T1000 (cell line): ENCODE measurements at regions not wholly inside any gene's neighbourhood (a gene's known extent, or its start where the extent isn't known, plus 50 kb on each side); places are given as distances from the start of the nearest gene placed in this dataset.

Source experiments
- DNase-seq: peaks from one replicate; lab custom pipeline; 2025; ENCODE audit warnings: mixed read lengths; lab: John Stamatoyannopoulos, UW

DNA sequence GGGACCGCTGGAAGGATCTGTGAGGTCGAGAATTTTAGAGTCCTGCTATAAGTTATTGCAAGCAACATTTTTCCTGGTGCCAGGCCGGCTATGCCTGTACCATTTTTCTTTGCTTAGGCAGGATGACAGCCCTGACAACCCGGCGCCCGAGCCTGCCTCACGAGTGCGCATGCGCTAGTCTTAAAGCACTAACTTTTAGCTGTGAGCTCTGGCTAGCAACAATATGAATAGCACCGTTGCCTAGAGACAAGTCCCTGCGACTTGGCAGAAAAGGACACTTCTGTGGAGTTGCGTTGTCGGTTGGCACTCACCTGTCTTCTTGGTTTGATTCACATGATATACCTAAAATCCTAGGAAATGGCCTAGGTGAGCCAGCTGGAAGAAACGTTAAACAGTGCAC lies 663.4 kb upstream of the TSPY4 start:
- no peak for DNase-seq

DNA sequence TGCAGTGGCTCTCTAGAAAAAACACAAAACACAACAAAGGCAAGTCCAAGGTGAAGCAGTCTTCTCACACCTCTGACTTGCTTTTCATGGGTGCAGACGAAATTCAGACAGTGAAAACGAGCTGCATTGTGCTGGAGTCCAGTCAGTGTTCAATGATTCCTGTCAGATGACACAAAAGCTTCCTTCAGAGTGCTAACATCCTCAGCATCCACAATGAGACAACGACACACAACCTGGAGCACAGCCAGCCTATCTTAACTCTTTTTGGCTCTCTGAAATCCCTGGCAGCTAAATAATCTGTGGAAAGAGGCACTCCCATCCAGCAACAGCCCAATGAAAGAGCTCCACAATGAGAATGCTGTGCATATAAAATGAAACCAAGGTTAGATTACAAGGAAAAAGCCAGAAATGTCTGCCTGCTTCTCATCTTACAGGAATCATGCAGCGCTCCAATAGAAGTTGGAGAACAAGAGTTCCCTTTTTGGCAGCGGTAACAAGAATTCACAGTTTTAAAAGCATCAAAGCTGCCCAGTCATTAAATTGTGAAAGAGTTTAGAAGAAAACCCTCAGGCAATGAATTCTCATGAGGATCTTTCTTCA lies 659.8 kb upstream of the TSPY4 start:
- no peak for DNase-seq

DNA sequence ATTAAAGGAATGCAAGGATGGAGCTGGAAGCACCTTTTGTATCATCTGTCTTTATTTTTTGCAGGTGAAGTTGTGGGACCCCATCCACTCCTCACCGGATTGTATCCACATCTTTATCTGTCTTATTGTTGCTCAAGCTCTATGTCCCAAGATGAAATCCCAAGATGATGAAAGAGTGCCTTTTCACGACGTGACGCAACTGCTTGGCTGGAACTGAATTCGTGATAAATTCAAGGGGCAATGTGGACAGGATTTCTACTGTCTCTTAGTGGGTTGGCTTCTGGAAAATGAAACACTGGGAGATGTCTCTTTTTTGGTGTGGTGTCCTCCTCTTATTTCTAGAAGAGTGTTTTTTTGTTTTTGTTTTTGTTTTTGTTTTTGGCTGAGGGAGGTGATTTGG lies 650.1 kb upstream of the TSPY4 start:
- DNase-seq = no peak

DNA sequence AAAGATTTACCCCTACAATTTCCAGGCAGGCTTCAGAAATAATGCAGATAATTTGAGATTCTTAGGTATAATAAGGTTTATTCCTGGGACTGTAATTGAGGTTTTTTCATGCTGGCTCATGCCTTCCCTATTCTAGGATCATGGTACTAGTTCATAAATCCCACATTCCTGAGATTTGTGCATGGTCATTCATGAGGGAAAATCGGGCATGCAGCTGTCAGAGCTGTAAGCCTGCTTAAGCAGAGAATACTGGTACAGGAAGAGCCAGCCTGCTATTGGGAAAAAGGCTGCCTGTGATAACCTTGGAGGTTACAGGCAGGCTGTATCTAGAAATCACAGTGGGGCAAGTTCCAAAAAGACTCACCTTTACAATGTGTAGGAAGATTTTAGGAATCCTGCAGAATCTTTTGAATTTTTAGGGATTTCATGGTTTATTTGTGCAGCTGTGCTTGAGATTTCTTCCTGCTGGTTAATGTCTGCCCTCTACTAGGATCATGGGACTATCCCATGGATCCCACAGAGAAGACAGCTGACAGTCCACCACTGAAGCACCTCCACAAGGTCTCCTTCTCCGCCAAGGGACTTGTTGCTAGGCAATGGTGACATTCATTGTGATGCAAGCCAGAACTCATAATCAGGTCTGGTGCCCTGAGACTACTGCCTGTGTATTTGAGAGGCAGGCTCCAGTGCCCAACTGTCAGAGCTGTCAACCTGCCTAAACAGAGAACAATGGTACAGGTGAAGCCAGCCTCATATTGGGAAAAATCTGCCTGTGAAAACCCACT lies 646.2 kb upstream of the TSPY4 start:
- no peak for DNase-seq

DNA sequence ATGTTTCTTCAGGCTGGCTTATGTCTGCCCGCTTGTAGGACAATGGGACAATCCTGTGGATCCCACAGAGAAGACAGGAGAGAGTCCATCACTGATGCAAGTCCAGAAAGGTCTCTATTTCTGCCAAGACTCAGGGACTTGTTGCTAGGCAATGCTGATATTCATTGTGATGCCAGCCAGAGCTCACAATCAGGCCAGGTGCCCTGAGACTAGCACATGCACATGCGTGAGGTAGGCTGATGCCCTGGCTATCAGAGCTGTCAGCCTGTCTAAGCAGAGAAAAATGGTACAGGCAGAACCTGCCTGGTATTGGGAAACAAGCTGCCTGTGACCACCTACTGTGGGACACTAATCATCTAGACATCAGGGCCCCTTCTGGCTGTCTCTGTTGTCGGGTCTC lies 638.7 kb upstream of the TSPY4 start:
- DNase-seq = no peak

DNA sequence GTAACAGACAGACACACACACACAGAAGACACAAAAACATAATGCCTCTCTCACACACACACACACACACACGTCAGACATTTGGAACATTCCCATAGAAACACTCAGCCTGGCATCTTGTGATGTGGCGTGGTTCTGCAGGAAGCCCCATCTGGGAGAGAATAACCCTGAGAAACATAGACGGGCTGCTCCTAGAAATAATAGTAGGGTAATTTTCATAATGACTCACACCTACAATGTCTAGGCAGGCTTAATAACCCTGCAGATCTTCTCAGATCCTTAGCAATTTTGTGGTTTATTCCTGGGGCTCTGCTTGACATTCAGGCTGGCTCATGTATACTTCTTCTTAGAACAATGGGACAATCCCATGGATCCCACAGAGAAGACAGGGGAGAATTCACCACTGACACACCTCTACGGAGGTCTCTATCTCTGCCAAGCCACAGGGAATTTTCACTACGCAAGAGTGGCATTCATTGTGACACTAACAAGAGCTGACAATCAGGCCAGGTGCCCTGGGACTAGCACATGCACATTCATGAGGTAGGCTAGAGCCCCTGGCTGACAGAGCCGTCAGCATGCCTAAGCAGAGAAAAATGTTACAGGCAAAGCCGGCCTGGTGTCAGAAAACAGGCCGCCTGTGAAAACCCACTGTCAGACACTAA lies 631.5 kb upstream of the TSPY4 start:
- no peak for DNase-seq

GRCh38 chrY:8712296-8712695 lies 625.0 kb upstream of the TSPY4 start:
- DNase-seq = no peak

GRCh38 chrY:8715226-8715625 lies 622.0 kb upstream of the TSPY4 start:
- no peak for DNase-seq

DNA sequence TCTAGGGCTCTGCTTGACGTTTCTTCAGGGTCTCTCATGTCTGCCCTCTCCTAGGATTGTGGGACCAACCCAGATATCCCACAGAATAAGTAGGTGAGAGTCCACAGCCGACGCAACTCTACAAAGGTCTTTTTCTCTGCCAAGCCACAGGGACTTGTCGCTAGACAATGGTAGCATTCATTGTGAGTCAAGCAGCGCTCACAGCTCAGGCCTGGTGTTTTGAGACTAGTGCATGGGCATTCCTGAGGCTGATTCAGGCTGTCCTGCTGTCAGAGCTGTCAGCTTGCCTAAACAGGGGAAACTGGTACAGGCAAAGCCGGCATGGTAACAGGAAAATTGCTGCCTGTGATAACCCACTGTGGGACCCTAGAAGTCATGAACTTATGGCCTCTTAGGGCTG lies 610.6 kb upstream of the TSPY4 start:
- DNase-seq = no peak

- no peak for DNase-seq
Measured at GRCh38 chrY:8729971-8730370, 607.3 kb upstream of the TSPY4 start.

GRCh38 chrY:8741343-8742069 lies 595.8 kb upstream of the TSPY4 start:
- DNase-seq = no peak

- DNase-seq = no peak
Measured at GRCh38 chrY:8764184-8764583, 573.1 kb upstream of the TSPY4 start.

- no peak for DNase-seq
Measured at GRCh38 chrY:8781184-8781890, 555.9 kb upstream of the TSPY4 start.

- DNase-seq = no peak
Measured at GRCh38 chrY:8794561-8794960, 542.7 kb upstream of the TSPY4 start.

DNA sequence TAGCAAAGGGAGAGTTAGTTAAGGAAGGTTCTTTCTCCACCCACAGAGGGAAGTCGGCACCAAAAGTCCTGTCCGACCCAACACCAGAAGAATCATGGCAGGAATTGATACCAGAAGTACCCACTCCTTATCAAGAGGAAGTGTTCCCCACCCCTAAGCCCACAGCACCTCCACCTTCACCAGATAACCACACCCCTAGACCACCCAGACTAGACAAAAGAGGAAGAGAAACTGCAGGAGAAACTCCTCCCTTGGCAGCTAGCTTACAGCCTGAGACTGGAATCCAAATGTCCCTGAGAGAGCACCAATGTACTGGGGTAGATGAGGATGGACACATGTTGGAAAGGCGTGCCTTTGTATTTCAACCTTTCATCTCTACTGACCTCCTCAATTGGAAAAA lies 532.9 kb upstream of the TSPY4 start:
- DNase-seq = no peak

DNA sequence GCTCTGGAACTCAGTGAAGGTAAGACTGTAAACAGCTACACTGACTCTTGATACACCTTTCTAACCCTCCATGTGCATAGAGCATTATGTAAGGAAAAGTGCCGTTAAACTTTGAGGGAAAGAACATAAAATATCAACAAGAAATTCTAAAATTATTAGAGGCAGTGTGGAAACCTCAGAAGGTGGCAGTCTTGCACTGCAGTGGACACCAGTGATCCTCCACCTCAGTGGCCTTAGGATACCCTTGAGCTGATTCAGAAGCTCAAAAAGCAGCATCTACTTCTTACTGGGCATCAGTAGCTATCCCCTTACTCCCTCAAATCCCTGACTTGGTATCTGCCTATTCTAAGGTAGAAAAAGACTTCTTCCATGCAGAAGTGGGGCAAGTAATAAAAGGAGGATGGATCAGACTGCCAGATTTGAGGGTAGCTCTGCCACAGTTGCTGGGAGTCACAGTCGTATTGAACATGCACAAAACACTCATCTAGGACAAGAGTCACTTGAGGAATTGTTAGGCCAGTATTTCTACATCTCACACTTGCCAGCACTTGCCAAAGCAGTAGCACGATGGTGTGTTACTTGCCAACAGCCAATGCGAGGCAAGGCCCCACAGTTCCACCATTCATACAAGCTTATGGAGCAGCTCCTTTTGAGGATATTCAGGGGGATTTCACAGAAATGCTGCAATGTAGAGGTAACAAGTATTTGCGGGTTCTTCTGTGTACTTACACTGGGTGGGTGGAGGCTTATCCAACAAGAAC lies 529.4 kb upstream of the TSPY4 start:
- no peak for DNase-seq

GRCh38 chrY:8808611-8809010 lies 528.7 kb upstream of the TSPY4 start:
- DNase-seq = no peak

GRCh38 chrY:8809076-8809475 lies 528.2 kb upstream of the TSPY4 start:
- DNase-seq = no peak

- no peak for DNase-seq
Measured at GRCh38 chrY:8814143-8814542, 523.1 kb upstream of the TSPY4 start.

GRCh38 chrY:8815616-8816015 lies 521.6 kb upstream of the TSPY4 start:
- DNase-seq = no peak

DNA sequence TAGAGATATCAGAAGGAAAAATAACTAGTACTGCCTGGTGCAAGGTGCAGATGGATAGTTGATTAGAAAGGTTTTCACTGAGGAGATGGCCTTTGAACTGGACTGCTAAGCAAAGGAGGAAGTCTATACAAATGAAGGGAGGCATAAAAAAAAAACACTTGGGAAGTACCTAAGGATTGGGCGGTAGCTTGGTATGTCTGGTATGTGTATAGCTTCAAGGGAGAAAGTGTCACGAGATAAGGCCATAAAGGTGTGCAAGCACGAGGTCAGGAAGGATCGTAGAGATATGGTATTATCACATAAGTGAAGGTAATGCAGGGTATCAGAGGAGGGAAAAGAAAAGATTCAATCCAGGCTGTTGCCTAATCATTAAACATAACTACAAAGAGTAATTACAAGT lies 517.2 kb upstream of the TSPY4 start:
- DNase-seq = no peak
